IPS-NIHi7 (cell line): ENCODE measurements at regions not wholly inside any gene's neighbourhood (a gene's known extent, or its start where the extent isn't known, plus 50 kb on each side); places are given as distances from the start of the nearest gene placed in this dataset.

Experiments used
- DNase-seq: peaks from one replicate; pipeline ENCODE4 v3.0.0; 2012; ENCODE audit warnings: mixed read lengths; ENCODE audit errors: extremely low spot score

GRCh38 chrX:100217547-100217946, 192.5 kb downstream of the PCDH19 start:
- no peak for DNase-seq

- DNase-seq = no peak
These were observed 194.0 kb downstream of the PCDH19 start for GRCh38 chrX:100216083-100216482.

GRCh38 chrX:100208076-100208475, 202.0 kb downstream of the PCDH19 start:
- DNase-seq = peak; percentile 40

- DNase-seq = peak; percentile 19
These were observed 202.6 kb downstream of the PCDH19 start for GRCh38 chrX:100207331-100208024.

GRCh38 chrX:100204534-100204933, 205.5 kb downstream of the PCDH19 start:
- DNase-seq = no peak

- no peak for DNase-seq
These were observed 215.8 kb downstream of the PCDH19 start for GRCh38 chrX:100194082-100194775.
